Loucy (cell line): ENCODE measurements at regions not wholly inside any gene's neighbourhood (a gene's known extent, or its start where the extent isn't known, plus 50 kb on each side); places are given as distances from the start of the nearest gene placed in this dataset.

Experiments used
- H2AFZ ChIP-seq: fragments of 200-600 bp; sonication (generic); 2 replicates; pipeline ENCODE4 v1.6.0; 2016; ENCODE audit warnings: antibody characterized with exemption, mild to moderate bottlenecking, low read length, moderate library complexity
- H3F3A ChIP-seq: fragments of 200-600 bp; 2 replicates; pipeline ENCODE4 v1.6.0; 2016; ENCODE audit warnings: antibody characterized with exemption, low read depth, mild to moderate bottlenecking
- H3K27me3 ChIP-seq: fragments of 200-600 bp; sonication (generic); 2 replicates; pipeline ENCODE4 v1.6.1; 2014; ENCODE audit warnings: low read length, mild to moderate bottlenecking; ENCODE audit not compliant: insufficient read depth, poor library complexity, severe bottlenecking
- H3K36me3 ChIP-seq: fragments of 200-600 bp; sonication (generic); 2 replicates; pipeline ENCODE4 v1.6.1; 2016; ENCODE audit warnings: low read length; ENCODE audit not compliant: insufficient read depth
- H3K4me1 ChIP-seq: fragments of 200-600 bp; sonication (generic); 2 replicates; pipeline ENCODE4 v1.5.1; 2014; ENCODE audit warnings: low read length, mild to moderate bottlenecking; ENCODE audit not compliant: insufficient read depth, poor library complexity, severe bottlenecking
- H3K4me2 ChIP-seq: fragments of 200-600 bp; sonication (generic); 2 replicates; pipeline ENCODE4 v1.6.0; 2014; ENCODE audit warnings: antibody characterized with exemption, low read length, low read depth, mild to moderate bottlenecking; ENCODE audit not compliant: poor library complexity, severe bottlenecking
- H3K4me3 ChIP-seq: fragments of 200-600 bp; sonication (generic); 2 replicates; pipeline ENCODE4 v1.5.1; 2014; ENCODE audit warnings: low read length, mild to moderate bottlenecking, mixed read lengths; ENCODE audit not compliant: poor library complexity, severe bottlenecking
- H3K79me2 ChIP-seq: fragments of 200-600 bp; sonication (generic); 2 replicates; pipeline ENCODE4 v1.6.1; 2014; ENCODE audit warnings: low read length; ENCODE audit not compliant: insufficient read depth
- H3K9ac ChIP-seq: fragments of 200-600 bp; sonication (generic); 2 replicates; pipeline ENCODE4 v1.6.0; 2014; ENCODE audit warnings: mild to moderate bottlenecking, low read depth, low read length, moderate library complexity; ENCODE audit not compliant: poor library complexity, severe bottlenecking
- H3K9me2 ChIP-seq: fragments of 200-600 bp; sonication (generic); replicated peaks from 2 replicates; pipeline ENCODE4 v1.6.1; 2016; ENCODE audit warnings: low read depth, low read length, mixed read lengths
- H3K9me3 ChIP-seq: fragments of 200-600 bp; sonication (generic); 2 replicates; pipeline ENCODE4 v1.6.1; 2014; ENCODE audit warnings: mild to moderate bottlenecking, antibody characterized with exemption, low read length, low read depth; ENCODE audit not compliant: insufficient read depth
- H4K20me1 ChIP-seq: fragments of 200-600 bp; sonication (generic); 2 replicates; pipeline ENCODE4 v1.6.0; 2014; ENCODE audit warnings: antibody characterized with exemption, low read length, mild to moderate bottlenecking; ENCODE audit not compliant: insufficient read depth, poor library complexity, severe bottlenecking
- CTCF ChIP-seq: fragments of 200-600 bp; sonication (generic); conservative IDR thresholded peaks from 2 replicates; pipeline ENCODE4 v1.5.1; 2014; ENCODE audit warnings: mild to moderate bottlenecking, antibody characterized with exemption, low read length
- EZH2phosphoT487 ChIP-seq: fragments of 200-600 bp; IDR thresholded peaks from 2 replicates; pipeline ENCODE4 v1.6.1; 2018; ENCODE audit warnings: antibody characterized with exemption, mild to moderate bottlenecking, moderate library complexity, borderline replicate concordance

- Histone ChIP-seq H3K9me2 (no peaks in the 10 kb centered on the region), H3K27me3 (no peaks in the 10 kb centered on the region), H3K4me2 (no peak overlapping the region), H3K9ac (no peak overlapping the region), H3K79me2 (no peaks in the 10 kb centered on the region), H3K4me1 (no peaks in the 10 kb centered on the region), H4K20me1 (no peaks in the 10 kb centered on the region), H3F3A (no peaks in the 10 kb centered on the region), H2AFZ (no peak overlapping the region), H3K9me3 (no peaks in the 10 kb centered on the region; the same call in 1 of the 2 replicates), H3K36me3 (no peaks in the 10 kb centered on the region), H3K4me3 (no peak overlapping the region)
- TF ChIP-seq CTCF (no peak), EZH2phosphoT487 (no peak)
These were observed 130.1 kb downstream of the SLITRK1 start for GRCh38 chr13:83752141-83752540.

DNA sequence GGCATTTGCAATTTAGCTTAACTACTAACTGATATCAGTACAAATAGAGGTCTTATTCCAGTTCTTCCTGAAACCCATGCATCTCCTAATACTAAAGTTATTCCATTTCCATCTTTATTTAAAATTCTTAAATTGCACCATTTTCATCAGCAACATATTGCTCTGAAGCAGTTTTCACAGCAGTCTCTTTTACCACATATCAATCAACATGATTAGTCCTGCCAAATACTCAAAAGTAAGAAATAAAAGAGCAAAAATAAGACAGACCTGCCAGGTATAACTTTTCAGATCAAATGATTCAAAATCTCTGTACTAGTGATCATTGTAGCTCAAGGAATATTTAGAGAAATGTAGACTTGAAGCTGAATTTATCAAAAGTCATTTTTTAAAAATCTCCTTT, 141.7 kb downstream of the SLITRK1 start:
- Histone ChIP-seq H3K9ac (no peak overlapping the region), H3K4me1 (no peaks in the 10 kb centered on the region), H3K9me3 (no peaks in the 10 kb centered on the region), H3K4me3 (no peak overlapping the region), H3K79me2 (no peaks in the 10 kb centered on the region), H4K20me1 (no peaks in the 10 kb centered on the region), H3K4me2 (no peak overlapping the region), H3K27me3 (no peaks in the 10 kb centered on the region), H2AFZ (no peak overlapping the region), H3K36me3 (no peaks in the 10 kb centered on the region), H3F3A (no peaks in the 10 kb centered on the region), H3K9me2 (no peaks in the 10 kb centered on the region)
- TF ChIP-seq CTCF (no peak), EZH2phosphoT487 (no peak)

GRCh38 chr13:83738407-83738806, 143.9 kb downstream of the SLITRK1 start:
- H3K36me3 ChIP-seq = no peaks in the 10 kb centered on the region
- no peak overlapping the region for H3K4me3 ChIP-seq
- no peak overlapping the region for H2AFZ ChIP-seq
- H3K79me2 ChIP-seq = no peaks in the 10 kb centered on the region
- H3F3A ChIP-seq = no peaks in the 10 kb centered on the region
- H3K9me3 ChIP-seq = no peaks in the 10 kb centered on the region
- no peak overlapping the region for H3K4me2 ChIP-seq
- no peaks in the 10 kb centered on the region for H4K20me1 ChIP-seq
- no peaks in the 10 kb centered on the region for H3K4me1 ChIP-seq
- H3K27me3 ChIP-seq = no peaks in the 10 kb centered on the region
- no peaks in the 10 kb centered on the region for H3K9me2 ChIP-seq
- no peak for TF ChIP-seq CTCF
- TF ChIP-seq EZH2phosphoT487 = no peak
- no peak overlapping the region for H3K9ac ChIP-seq
